HepG2 (cell line): ENCODE measurements at regions not wholly inside any gene's neighbourhood (a gene's known extent, or its start where the extent isn't known, plus 50 kb on each side); places are given as distances from the start of the nearest gene placed in this dataset.

Source experiments
- ATAC-seq: fragments of 200-7000 bp; cut with Tn5 transposase; 3 replicates; pipeline ENCODE4 v1.9.1; 2020; ENCODE audit warnings: mild to moderate bottlenecking, moderate library complexity
- BruUV-seq: library from RNA; stranded (reverse); fragments of 400-500 nt; replicated peaks from 2 replicates; lab custom pipeline; 2021; lab: Mats Ljungman, UMichigan
- CTCF ChIA-PET: fragments of 300-600 bp; formaldehyde crosslinking; extraction: SDS; loops from one replicate; lab custom pipeline; 2021; ENCODE audit warnings: low total read pairs, inconsistent platforms, low intra/inter-chr PET ratio; lab: Yijun Ruan, JAX
- POLR2A ChIA-PET: fragments of 350-600 bp; sonication (Branson Sonifier 250); formaldehyde crosslinking; loops from one replicate; lab custom pipeline; 2020; ENCODE audit warnings: antibody characterized with exemption, inconsistent platforms; lab: Yijun Ruan, JAX
- DNase-seq: peaks from one replicate; pipeline ENCODE4 v3.0.0-alpha.2; 2015; ENCODE audit warnings: low spot score
- FAIRE-seq: peaks from 3 replicates; lab custom pipeline; 2011; peaks lifted over from hg19 to GRCh38; lab: Jason Lieb, UNC
- H2AFZ ChIP-seq: one replicate; pipeline ENCODE4 v1.6.1; 2011; ENCODE audit warnings: low read length, inconsistent platforms
- H3K27ac ChIP-seq: fragments of 300-600 bp; 3 replicates; pipeline ENCODE4 v1.8.0; 2011; ENCODE audit warnings: mixed run types, mild to moderate bottlenecking, mixed read lengths, low read length, inconsistent platforms; ENCODE audit not compliant: insufficient read depth; ENCODE audit errors: extremely low read length
- H3K27me3 ChIP-seq, 2 experiments: fragments of 200-600 bp in 1 of 2; 2 replicates in 1 of 2; 3 replicates in 1 of 2; pipeline versions ENCODE4 v1.6.0 to v1.8.0; 2011; ENCODE audit warnings: low read length in 2 of 2, mild to moderate bottlenecking in 2 of 2, moderate library complexity in 2 of 2, inconsistent platforms in 1 of 2; ENCODE audit not compliant: insufficient read depth in 2 of 2, control insufficient read depth in 1 of 2
- H3K36me3 ChIP-seq, 2 experiments: fragments of 200-600 bp in 1 of 2; replicated peaks in 1 of 2; 2 replicates in 1 of 2; 3 replicates in 1 of 2; pipeline versions ENCODE4 v1.5.1 to v1.8.0; 2011; ENCODE audit warnings: low read length in 2 of 2, inconsistent platforms in 1 of 2; ENCODE audit not compliant: insufficient read depth in 2 of 2, control insufficient read depth in 1 of 2
- H3K4me1 ChIP-seq: 2 replicates; pipeline ENCODE4 v1.5.1; 2012; ENCODE audit warnings: low read length, inconsistent platforms; ENCODE audit not compliant: insufficient read depth
- H3K4me2 ChIP-seq: 2 replicates; pipeline ENCODE4 v1.6.0; 2011; ENCODE audit warnings: low read depth, low read length, inconsistent platforms
- H3K4me3 ChIP-seq, 3 experiments: fragments of 200-600 bp in 1 of 3; sonication (generic), shearing (Covaris generic) in 1 of 3; replicated peaks in 1 of 3; 2 replicates each; pipeline ENCODE4 v1.5.1; 2011 to 2016; ENCODE audit warnings: low read length in 3 of 3, inconsistent platforms in 2 of 3, low read depth in 2 of 3, mild to moderate bottlenecking in 2 of 3, control low read depth in 1 of 3, mixed read lengths in 1 of 3; ENCODE audit not compliant: insufficient read depth in 1 of 3
- H3K79me2 ChIP-seq: one replicate; pipeline ENCODE4 v1.6.1; 2011; ENCODE audit warnings: low read length, inconsistent platforms; ENCODE audit not compliant: insufficient read depth
- H3K9ac ChIP-seq: 2 replicates; pipeline ENCODE4 v1.6.0; 2011; ENCODE audit warnings: mild to moderate bottlenecking, low read depth, low read length, inconsistent platforms; ENCODE audit not compliant: insufficient read depth
- H3K9me3 ChIP-seq: 2 replicates; pipeline ENCODE4 v1.5.1; 2012; ENCODE audit warnings: mild to moderate bottlenecking, low read length
- H4K20me1 ChIP-seq: 2 replicates; pipeline ENCODE4 v1.6.0; 2011; ENCODE audit warnings: inconsistent platforms, mild to moderate bottlenecking, low read length, moderate library complexity; ENCODE audit not compliant: insufficient read depth
- ATRX ChIP-seq: sonication (generic); formaldehyde crosslinking; IDR thresholded peaks from 2 replicates; pipeline ENCODE4 v1.4.0; 2020; ENCODE audit warnings: missing genetic modification reagents, borderline replicate concordance
- ELF1 ChIP-seq: sonication (generic); formaldehyde crosslinking; IDR thresholded peaks from 2 replicates; pipeline ENCODE4 v1.4.0; 2020; ENCODE audit warnings: missing genetic modification reagents
- EZH2 ChIP-seq: conservative IDR thresholded peaks from 2 replicates; pipeline ENCODE4 v1.6.1; 2012; ENCODE audit warnings: mild to moderate bottlenecking, low read depth, low read length, moderate library complexity
- MAFF ChIP-seq: IDR thresholded peaks from 2 replicates; pipeline ENCODE4 v1.6.1; 2011; ENCODE audit warnings: low read depth, low read length, improper control_type of control experiment
- MAFK ChIP-seq, 2 experiments: IDR thresholded peaks in 1 of 2; conservative IDR thresholded peaks in 1 of 2; 2 replicates each; pipeline ENCODE4 v1.6.1; 2011; ENCODE audit warnings: improper control_type of control experiment in 2 of 2, low read length in 2 of 2
- NFE2L2 ChIP-seq: fragments of 150-350 bp; IDR thresholded peaks from 2 replicates; pipeline ENCODE4 v1.6.1; 2014; ENCODE audit warnings: low read length
- SALL1 ChIP-seq: sonication (generic); formaldehyde crosslinking; IDR thresholded peaks from 2 replicates; pipeline ENCODE4 v1.8.0; 2022; ENCODE audit warnings: mild to moderate bottlenecking, missing genetic modification reagents
- ZNF441 ChIP-seq: sonication (generic); formaldehyde crosslinking; IDR thresholded peaks from 2 replicates; pipeline ENCODE4 v1.7.0; 2021; ENCODE audit warnings: missing genetic modification reagents, borderline replicate concordance
- ZNF709 ChIP-seq: sonication (generic); formaldehyde crosslinking; IDR thresholded peaks from 2 replicates; pipeline ENCODE4 v1.5.0; 2020; ENCODE audit warnings: mild to moderate bottlenecking, missing genetic modification reagents
- WGBS: methylation state at CpG from one replicate; pipeline ENCODE4 v1.1.6; 2017; ENCODE audit warnings: low lambda C conversion rate; 5-methylcytosine and 5-hydroxymethylcytosine counted together
- in situ Hi-C: cut with HindIII; loops from 2 replicates; pipeline ENCODE4 v1.10.0; 2017; ENCODE audit warnings: low pct_unique_long_range_greater_than_20kb; ENCODE audit not compliant: extremely low pct_ligation_motif_present
- intact Hi-C: fragments of 100-400 bp; cut with micrococcal nuclease; formaldehyde crosslinking; loops from one replicate; pipeline ENCODE4 v1.10.0; 2022; ENCODE audit not compliant: unreplicated experiment

DNA sequence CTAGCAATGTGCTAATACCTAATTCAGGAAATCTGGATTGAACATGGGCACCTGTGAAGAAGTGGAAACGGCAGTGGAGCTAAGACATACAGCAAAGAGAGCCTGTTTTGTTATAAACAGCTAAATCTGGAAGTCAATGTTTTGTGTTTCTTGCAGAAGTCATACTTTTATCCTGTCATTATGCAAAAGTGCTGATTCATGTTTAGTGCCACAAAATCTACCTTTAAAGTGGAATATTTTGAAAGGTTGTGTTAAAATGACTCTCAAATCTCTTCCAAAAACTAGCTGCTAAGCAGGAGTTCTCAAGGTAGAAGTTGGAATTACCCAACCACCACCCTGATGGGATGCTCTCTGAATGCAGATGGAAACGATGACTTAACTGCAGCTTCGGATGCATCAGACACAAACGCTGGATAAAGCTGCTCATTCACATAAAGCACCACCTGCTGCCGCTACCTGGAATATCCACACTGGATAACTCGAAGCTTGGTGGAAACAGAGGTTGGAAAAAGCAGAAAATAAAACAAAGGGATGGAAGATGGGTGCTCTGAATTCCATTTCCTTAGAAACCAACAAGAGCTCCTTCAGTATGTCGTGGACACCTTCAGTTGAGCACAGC is 132.6 kb upstream of the ZNF236 start:
- Histone ChIP-seq H3K9ac (no peak overlapping the region), H3K27me3 (peaks cover 0 to 59% of the 10 kb centered on the region in 2 experiments; a peak in 4 of 5 replicates), H3K79me2 (no peaks in the 10 kb centered on the region), H3K36me3 (no peaks in the 10 kb centered on the region), H3K4me1 (no peaks in the 10 kb centered on the region), H3K4me2 (no peak overlapping the region), H3K27ac (no peak overlapping the region), H2AFZ (no peak overlapping the region), H4K20me1 (no peaks in the 10 kb centered on the region), H3K4me3 (no peak overlapping the region), H3K9me3 (no peaks in the 10 kb centered on the region)
- ATAC-seq = no peak
- 32% methylated on average over 7 of the region's 7 CpGs for WGBS
- intact Hi-C loops = no loop called here
- POLR2A ChIA-PET = no interaction called here
- no TSS peak for BruUV-seq
- CTCF ChIA-PET = no interaction called here
- in situ Hi-C loops = loop anchor here (5.0 kb wide), 1 partner anchor 292 kb away; no protein-coding TSS in a partner anchor
- TF ChIP-seq MAFF = peak; percentile 65
- no peak for TF ChIP-seq ATRX (CRISPR knock-in tag)
- TF ChIP-seq NFE2L2 = peak; percentile 41; the same call in 1 of the 2 replicates
- no peak for TF ChIP-seq ELF1 (CRISPR knock-in tag)
- TF ChIP-seq MAFK (conservative IDR thresholded peaks at IDR 0.05 in 1 of 2, IDR thresholded peaks at IDR 0.05 in 1 of 2; ENCODE audit: low read length in 2 of 2) = peak; percentile 39 to 59; a peak in 3 of 4 replicates
- no peak for FAIRE-seq
- DNase-seq = no peak

GRCh38 chr18:76688724-76689472 is 133.5 kb upstream of the ZNF236 start:
- ATAC-seq (no peak), DNase-seq (no peak), FAIRE-seq (no peak)
- H3K9ac ChIP-seq = no peak overlapping the region
- no peaks in the 10 kb centered on the region for H3K79me2 ChIP-seq
- TF ChIP-seq ZNF709 (CRISPR knock-in tag) (no peak), SALL1 (CRISPR knock-in tag) (no peak), EZH2 (0 out of 2 replicates have a peak, but pooled peaks have one; percentile 75), ZNF441 (CRISPR knock-in tag) (no peak)
- POLR2A ChIA-PET = no interaction called here
- WGBS = 35% methylated on average over 15 of the region's 15 CpGs
- no peak overlapping the region for H2AFZ ChIP-seq
- H3K36me3 ChIP-seq = no peaks in the 10 kb centered on the region
- no peak overlapping the region for H3K27ac ChIP-seq
- no TSS peak for BruUV-seq
- H4K20me1 ChIP-seq = no peaks in the 10 kb centered on the region
- H3K27me3 ChIP-seq = peaks cover 0 to 66% of the 10 kb centered on the region in 2 experiments; a peak in 4 of 5 replicates
- H3K9me3 ChIP-seq = no peaks in the 10 kb centered on the region
- H3K4me3 ChIP-seq = no peak overlapping the region
- CTCF ChIA-PET = interaction anchor here (2.5 kb wide), 1 partner anchor 290 kb away, joined by 17 read pairs; no protein-coding TSS in a partner anchor
- H3K4me2 ChIP-seq = no peak overlapping the region
- in situ Hi-C loops (loop anchor here (5.0 kb wide), 1 partner anchor 292 kb away; no protein-coding TSS in a partner anchor), intact Hi-C loops (no loop called here)
- no peaks in the 10 kb centered on the region for H3K4me1 ChIP-seq
